HEK293 (cell line): ENCODE measurements at regions not wholly inside any gene's neighbourhood (a gene's known extent, or its start where the extent isn't known, plus 50 kb on each side); places are given as distances from the start of the nearest gene placed in this dataset.

Source experiments
- CTCF ChIA-PET: fragments of 350-600 bp; formaldehyde crosslinking; extraction: SDS; loops from one replicate; lab custom pipeline; 2021; ENCODE audit warnings: antibody characterized with exemption; lab: Yijun Ruan, JAX
- POLR2A ChIA-PET: fragments of 300-600 bp; formaldehyde crosslinking; extraction: SDS; loops from one replicate; lab custom pipeline; 2020; ENCODE audit warnings: antibody characterized with exemption, inconsistent platforms; lab: Yijun Ruan, JAX
- H3K27ac ChIP-seq: fragments of 200-500 bp; sonication (Bioruptor generic); 2 replicates; pipeline ENCODE4 v1.5.1; 2014; ENCODE audit warnings: low read depth, low read length, control low read depth, inconsistent platforms; ENCODE audit errors: extremely low read depth
- H3K36me3 ChIP-seq, 2 experiments: fragments of 200-500 bp in 1 of 2; sonication (Bioruptor generic) in 1 of 2; 1 replicate in 1 of 2; 2 replicates in 1 of 2; pipeline ENCODE4 v1.5.1; 2014 to 2017; ENCODE audit warnings: inconsistent platforms in 2 of 2, low read length in 2 of 2; ENCODE audit not compliant: control insufficient read depth in 2 of 2, insufficient read depth in 1 of 2
- H3K4me1 ChIP-seq: fragments of 200-500 bp; sonication (Bioruptor generic); 2 replicates; pipeline ENCODE4 v1.5.1; 2014; ENCODE audit warnings: mild to moderate bottlenecking, low read length, inconsistent platforms; ENCODE audit not compliant: control insufficient read depth, insufficient read depth
- H3K4me3 ChIP-seq: 2 replicates; pipeline ENCODE4 v1.5.1; 2011; ENCODE audit warnings: low read depth, mild to moderate bottlenecking, control low read depth, low read length, moderate library complexity
- H3K9me3 ChIP-seq: fragments of 200-500 bp; sonication (Bioruptor generic); 2 replicates; pipeline ENCODE4 v1.5.1; 2014; ENCODE audit warnings: low read depth, low read length, inconsistent platforms; ENCODE audit not compliant: control insufficient read depth, insufficient read depth
- GLIS2 ChIP-seq: fragments of 450-650 bp; formaldehyde crosslinking; IDR thresholded peaks from 2 replicates; pipeline ENCODE4 v1.5.1; 2016; ENCODE audit warnings: missing biosample characterization, missing genetic modification characterization
- HOXA7 ChIP-seq: sonication (generic); formaldehyde crosslinking; IDR thresholded peaks from 2 replicates; pipeline ENCODE4 v1.8.1; 2022; ENCODE audit warnings: missing genetic modification reagents, borderline replicate concordance
- HOXC10 ChIP-seq: sonication (generic); formaldehyde crosslinking; IDR thresholded peaks from 2 replicates; pipeline ENCODE4 v1.8.1; 2023; ENCODE audit warnings: mild to moderate bottlenecking, missing genetic modification reagents
- INSM2 ChIP-seq: fragments of 450-650 bp; formaldehyde crosslinking; IDR thresholded peaks from 2 replicates; pipeline ENCODE4 v1.5.1; 2016; ENCODE audit warnings: missing biosample characterization, missing genetic modification characterization
- KLF9 ChIP-seq: fragments of 450-650 bp; formaldehyde crosslinking; IDR thresholded peaks from 2 replicates; pipeline ENCODE4 v1.5.1; 2016; ENCODE audit warnings: missing biosample characterization, missing genetic modification characterization, low read depth
- ZBTB1 ChIP-seq: fragments of 450-650 bp; formaldehyde crosslinking; IDR thresholded peaks from 2 replicates; pipeline ENCODE4 v1.5.1; 2016; ENCODE audit warnings: missing biosample characterization, missing genetic modification characterization
- ZFP69B ChIP-seq: fragments of 450-650 bp; formaldehyde crosslinking; IDR thresholded peaks from 2 replicates; pipeline ENCODE4 v1.5.1; 2016; ENCODE audit warnings: missing biosample characterization, missing genetic modification characterization
- ZNF138 ChIP-seq: fragments of 450-650 bp; formaldehyde crosslinking; IDR thresholded peaks from 2 replicates; pipeline ENCODE4 v1.5.1; 2016; ENCODE audit warnings: missing biosample characterization, missing genetic modification characterization, borderline replicate concordance
- ZNF157 ChIP-seq: fragments of 450-650 bp; formaldehyde crosslinking; IDR thresholded peaks from 2 replicates; pipeline ENCODE4 v1.5.1; 2016; ENCODE audit warnings: missing biosample characterization, missing genetic modification characterization
- ZNF16 ChIP-seq: fragments of 450-650 bp; formaldehyde crosslinking; IDR thresholded peaks from 2 replicates; pipeline ENCODE4 v1.5.1; 2016; ENCODE audit warnings: low read depth, missing biosample characterization, missing genetic modification characterization
- ZNF2 ChIP-seq: fragments of 450-650 bp; formaldehyde crosslinking; IDR thresholded peaks from 2 replicates; pipeline ENCODE4 v1.5.1; 2016; ENCODE audit warnings: missing biosample characterization, missing genetic modification characterization
- ZNF214 ChIP-seq: fragments of 450-650 bp; formaldehyde crosslinking; IDR thresholded peaks from 2 replicates; pipeline ENCODE4 v1.5.1; 2017; ENCODE audit warnings: missing biosample characterization, mild to moderate bottlenecking, missing genetic modification characterization, borderline replicate concordance
- ZNF221 ChIP-seq: fragments of 450-650 bp; formaldehyde crosslinking; IDR thresholded peaks from 2 replicates; pipeline ENCODE4 v1.5.1; 2017; ENCODE audit warnings: missing biosample characterization, missing genetic modification characterization, borderline replicate concordance
- ZNF239 ChIP-seq: fragments of 450-650 bp; formaldehyde crosslinking; IDR thresholded peaks from 2 replicates; pipeline ENCODE4 v1.5.1; 2016; ENCODE audit warnings: missing biosample characterization, missing genetic modification characterization
- ZNF37A ChIP-seq: fragments of 450-650 bp; IDR thresholded peaks from 2 replicates; pipeline ENCODE4 v1.5.1; 2018; ENCODE audit warnings: missing biosample characterization, missing genetic modification characterization
- ZNF404 ChIP-seq: fragments of 450-650 bp; formaldehyde crosslinking; IDR thresholded peaks from 2 replicates; pipeline ENCODE4 v1.5.1; 2017; ENCODE audit warnings: missing biosample characterization, missing genetic modification characterization
- ZNF433 ChIP-seq: fragments of 450-650 bp; formaldehyde crosslinking; IDR thresholded peaks from 2 replicates; pipeline ENCODE4 v1.5.1; 2016; ENCODE audit warnings: missing biosample characterization, missing genetic modification characterization, low read depth
- ZNF529 ChIP-seq: fragments of 450-650 bp; formaldehyde crosslinking; IDR thresholded peaks from 2 replicates; pipeline ENCODE4 v1.5.1; 2017; ENCODE audit warnings: missing genetic modification characterization, missing biosample characterization; ENCODE audit not compliant: insufficient replicate concordance
- ZNF585B ChIP-seq: fragments of 450-650 bp; formaldehyde crosslinking; IDR thresholded peaks from 2 replicates; pipeline ENCODE4 v1.5.1; 2016; ENCODE audit warnings: missing biosample characterization, missing genetic modification characterization
- ZNF596 ChIP-seq: fragments of 450-650 bp; IDR thresholded peaks from 2 replicates; pipeline ENCODE4 v1.5.0; 2018; ENCODE audit warnings: missing biosample characterization, mild to moderate bottlenecking, missing genetic modification characterization, moderate library complexity
- ZNF670 ChIP-seq: fragments of 450-650 bp; formaldehyde crosslinking; IDR thresholded peaks from 2 replicates; pipeline ENCODE4 v1.5.1; 2016; ENCODE audit warnings: missing biosample characterization, missing genetic modification characterization, low read depth
- ZNF791 ChIP-seq: fragments of 450-650 bp; formaldehyde crosslinking; IDR thresholded peaks from 2 replicates; pipeline ENCODE4 v1.5.1; 2016; ENCODE audit warnings: missing biosample characterization, missing genetic modification characterization
- ZNF843 ChIP-seq: fragments of 450-650 bp; formaldehyde crosslinking; IDR thresholded peaks from 2 replicates; pipeline ENCODE4 v1.5.1; 2016; ENCODE audit warnings: missing biosample characterization, missing genetic modification characterization
- ZXDB ChIP-seq: fragments of 450-650 bp; formaldehyde crosslinking; IDR thresholded peaks from 2 replicates; pipeline ENCODE4 v1.5.1; 2016; ENCODE audit warnings: missing biosample characterization, missing genetic modification characterization
- TF ChIP-seq, protein P1 (sequence below): fragments of 450-650 bp; formaldehyde crosslinking; IDR thresholded peaks from 2 replicates; pipeline ENCODE4 v1.5.1; 2016; ENCODE audit warnings: missing biosample characterization, missing genetic modification characterization
- TF ChIP-seq, protein P2 (sequence below): fragments of 450-650 bp; IDR thresholded peaks from 2 replicates; pipeline ENCODE4 v1.5.1; 2018; ENCODE audit warnings: missing biosample characterization, missing genetic modification characterization

- TF ChIP-seq, protein P1, sequence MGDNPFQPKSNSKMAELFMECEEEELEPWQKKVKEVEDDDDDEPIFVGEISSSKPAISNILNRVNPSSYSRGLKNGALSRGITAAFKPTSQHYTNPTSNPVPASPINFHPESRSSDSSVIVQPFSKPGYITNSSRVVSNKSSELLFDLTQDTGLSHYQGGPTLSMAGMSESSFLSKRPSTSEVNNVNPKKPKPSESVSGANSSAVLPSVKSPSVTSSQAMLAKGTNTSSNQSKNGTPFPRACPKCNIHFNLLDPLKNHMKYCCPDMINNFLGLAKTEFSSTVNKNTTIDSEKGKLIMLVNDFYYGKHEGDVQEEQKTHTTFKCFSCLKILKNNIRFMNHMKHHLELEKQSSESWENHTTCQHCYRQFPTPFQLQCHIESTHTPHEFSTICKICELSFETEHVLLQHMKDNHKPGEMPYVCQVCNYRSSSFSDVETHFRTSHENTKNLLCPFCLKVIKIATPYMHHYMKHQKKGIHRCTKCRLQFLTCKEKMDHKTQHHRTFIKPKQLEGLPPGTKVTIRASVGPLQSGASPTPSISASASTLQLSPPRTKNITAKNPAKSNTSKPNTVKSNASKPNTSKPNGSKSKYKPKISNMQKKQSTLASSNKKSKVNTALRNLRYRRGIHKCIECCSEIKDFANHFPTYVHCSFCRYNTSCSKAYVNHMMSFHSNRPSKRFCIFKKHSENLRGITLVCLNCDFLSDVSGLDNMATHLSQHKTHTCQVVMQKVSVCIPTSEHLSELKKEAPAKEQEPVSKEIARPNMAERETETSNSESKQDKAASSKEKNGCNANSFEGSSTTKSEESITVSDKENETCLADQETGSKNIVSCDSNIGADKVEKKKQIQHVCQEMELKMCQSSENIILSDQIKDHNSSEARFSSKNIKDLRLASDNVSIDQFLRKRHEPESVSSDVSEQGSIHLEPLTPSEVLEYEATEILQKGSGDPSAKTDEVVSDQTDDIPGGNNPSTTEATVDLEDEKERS = no peak
- TF ChIP-seq KLF9 (no peak), ZNF670 (tag by site-specific recombination) (no peak), ZNF596 (tag by site-specific recombination) (no peak), ZNF2 (tag by site-specific recombination) (no peak), ZNF157 (tag by site-specific recombination) (no peak), ZNF433 (tag by site-specific recombination) (no peak), HOXC10 (no peak), ZNF404 (tag by site-specific recombination) (no peak), ZNF791 (no peak), ZNF239 (no peak)
- TF ChIP-seq, protein P2, sequence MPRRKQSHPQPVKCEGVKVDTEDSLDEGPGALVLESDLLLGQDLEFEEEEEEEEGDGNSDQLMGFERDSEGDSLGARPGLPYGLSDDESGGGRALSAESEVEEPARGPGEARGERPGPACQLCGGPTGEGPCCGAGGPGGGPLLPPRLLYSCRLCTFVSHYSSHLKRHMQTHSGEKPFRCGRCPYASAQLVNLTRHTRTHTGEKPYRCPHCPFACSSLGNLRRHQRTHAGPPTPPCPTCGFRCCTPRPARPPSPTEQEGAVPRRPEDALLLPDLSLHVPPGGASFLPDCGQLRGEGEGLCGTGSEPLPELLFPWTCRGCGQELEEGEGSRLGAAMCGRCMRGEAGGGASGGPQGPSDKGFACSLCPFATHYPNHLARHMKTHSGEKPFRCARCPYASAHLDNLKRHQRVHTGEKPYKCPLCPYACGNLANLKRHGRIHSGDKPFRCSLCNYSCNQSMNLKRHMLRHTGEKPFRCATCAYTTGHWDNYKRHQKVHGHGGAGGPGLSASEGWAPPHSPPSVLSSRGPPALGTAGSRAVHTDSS (tag by site-specific recombination) = no peak
Measured at GRCh38 chr1:87553511-87553910, 224.8 kb downstream of the LMO4 start (continued).

DNA sequence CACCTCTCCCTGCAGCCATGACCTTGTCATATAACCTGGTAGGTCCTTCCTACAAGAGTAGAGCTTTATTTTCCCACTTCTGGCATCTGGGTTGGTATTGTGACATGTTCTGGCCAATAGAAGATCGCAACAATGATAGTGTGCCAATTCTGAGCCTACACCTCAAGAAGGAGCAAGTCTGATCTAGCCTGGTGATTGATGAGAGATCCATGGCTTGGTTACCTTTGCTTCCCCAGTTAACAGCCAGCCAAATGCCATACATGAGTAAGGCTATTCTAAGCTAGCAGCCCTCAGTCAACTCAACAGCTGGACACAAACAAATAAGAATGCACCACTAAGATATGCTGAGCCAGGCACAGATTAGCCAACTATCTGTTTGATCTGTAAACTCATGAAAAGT lies 226.7 kb downstream of the LMO4 start:
- TF ChIP-seq HOXA7 (CRISPR knock-in tag) = no peak
- no peak for TF ChIP-seq ZNF214 (tag by site-specific recombination)
- TF ChIP-seq ZNF138 (tag by site-specific recombination) = no peak
- no peak for TF ChIP-seq ZNF843 (tag by site-specific recombination)
- no peak for TF ChIP-seq ZNF585B (tag by site-specific recombination)
- no peak for TF ChIP-seq INSM2
- no peak for TF ChIP-seq ZFP69B (tag by site-specific recombination)
- TF ChIP-seq ZNF16 (tag by site-specific recombination) = no peak
- no peak for TF ChIP-seq ZBTB1 (tag by site-specific recombination)
- no peak for TF ChIP-seq ZNF37A (tag by site-specific recombination)
- TF ChIP-seq ZNF529 (tag by site-specific recombination) = no peak
- TF ChIP-seq ZNF221 (tag by site-specific recombination) = no peak
- TF ChIP-seq ZXDB (tag by site-specific recombination) = no peak
- no peak for TF ChIP-seq GLIS2 (tag by site-specific recombination)
- CTCF ChIA-PET = no interaction called here
- Histone ChIP-seq H3K27ac (no peak overlapping the region), H3K9me3 (no peaks in the 10 kb centered on the region), H3K4me3 (no peak overlapping the region), H3K36me3 (no peaks in the 10 kb centered on the region), H3K4me1 (no peaks in the 10 kb centered on the region)
- POLR2A ChIA-PET = no interaction called here
